GF-D8 (cell line): ENCODE measurements at regions not wholly inside any gene's neighbourhood (a gene's known extent, or its start where the extent isn't known, plus 50 kb on each side); places are given as distances from the start of the nearest gene placed in this dataset.

Experiments
- DNase-seq: peaks from one replicate; lab custom pipeline; 2025; lab: John Stamatoyannopoulos, UW

- DNase-seq: no peak
These were observed 247.8 kb upstream of the PEX5L start for GRCh38 chr3:180284331-180285110.

- DNase-seq: no peak
These were observed 251.0 kb upstream of the PEX5L start for GRCh38 chr3:180287703-180288102.

- DNase-seq: no peak
These were observed 252.1 kb upstream of the PEX5L start for GRCh38 chr3:180288816-180289215.

- DNase-seq: no peak
These were observed 253.6 kb upstream of the PEX5L start for GRCh38 chr3:180290300-180290699.

DNA sequence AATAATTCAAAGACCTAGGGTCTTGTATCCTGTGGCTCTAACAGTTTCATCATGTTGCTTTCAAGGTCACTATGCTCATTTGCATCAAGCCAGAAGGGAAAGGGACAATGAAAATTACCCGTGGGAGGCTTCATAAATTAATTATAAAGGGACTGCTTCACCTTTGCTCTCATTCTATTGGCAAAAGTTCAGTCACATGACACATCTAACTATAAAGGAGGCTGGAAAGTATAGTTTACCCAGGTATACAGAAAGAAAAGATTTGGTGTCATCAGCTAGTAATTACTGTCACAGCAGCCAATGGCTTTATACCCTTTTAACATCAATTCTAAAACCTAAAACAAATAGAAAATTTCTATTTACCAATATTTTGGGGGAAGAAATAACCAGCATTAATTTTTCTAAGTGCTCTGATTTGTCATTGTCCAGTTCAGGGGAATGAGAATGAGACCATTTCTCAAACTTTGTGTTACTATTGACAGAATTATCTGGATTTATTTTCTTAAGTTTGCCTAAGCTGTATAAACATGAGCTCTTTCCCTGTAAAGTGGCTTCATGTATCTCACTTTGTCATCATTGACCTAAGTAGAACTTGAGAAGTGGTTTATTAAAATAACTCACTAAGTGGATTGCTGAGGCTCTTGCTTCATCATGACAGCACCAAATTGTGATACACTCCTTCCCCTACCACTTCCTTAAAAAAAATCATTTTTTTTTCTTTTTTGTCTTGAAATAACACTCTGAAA is 257.7 kb upstream of the PEX5L start:
- DNase-seq: no peak

DNA sequence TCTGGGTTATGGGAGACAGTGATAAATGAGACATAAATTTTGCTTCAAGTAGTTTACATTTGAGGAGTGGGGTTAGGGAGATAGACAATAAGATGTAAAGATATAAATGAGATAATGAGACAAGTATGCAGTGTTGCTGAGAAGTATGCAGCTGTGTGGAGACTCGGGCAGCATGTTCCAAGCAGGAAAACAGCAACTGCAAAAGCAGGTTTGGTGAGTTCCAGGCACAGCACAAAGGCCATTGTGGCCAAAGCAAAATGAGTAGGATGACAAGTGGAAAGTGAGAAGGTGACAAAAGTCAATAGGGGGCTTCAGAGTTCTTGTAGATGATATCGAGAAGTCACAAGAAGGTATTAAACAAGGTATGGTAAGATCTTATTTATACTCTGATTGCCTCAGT is 259.1 kb upstream of the PEX5L start:
- no peak for DNase-seq

DNA sequence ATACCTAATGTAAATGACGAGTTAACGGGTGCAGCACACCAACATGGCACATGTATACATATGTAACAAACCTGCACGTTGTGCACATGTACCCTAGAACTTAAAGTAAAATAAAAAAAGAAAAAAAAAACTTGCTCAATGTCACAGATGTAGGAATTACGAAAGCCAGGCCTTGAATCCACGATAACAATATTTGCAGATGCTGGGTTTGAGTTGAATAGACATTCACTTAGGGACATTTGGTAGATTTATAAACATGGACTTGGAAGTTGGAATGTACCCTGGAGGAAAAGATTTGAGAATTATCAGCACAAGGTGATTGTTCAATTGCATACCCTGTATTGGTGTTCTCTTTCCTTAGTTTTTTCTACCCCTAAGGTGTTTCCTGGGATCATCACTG is 260.2 kb upstream of the PEX5L start:
- DNase-seq: no peak

DNA sequence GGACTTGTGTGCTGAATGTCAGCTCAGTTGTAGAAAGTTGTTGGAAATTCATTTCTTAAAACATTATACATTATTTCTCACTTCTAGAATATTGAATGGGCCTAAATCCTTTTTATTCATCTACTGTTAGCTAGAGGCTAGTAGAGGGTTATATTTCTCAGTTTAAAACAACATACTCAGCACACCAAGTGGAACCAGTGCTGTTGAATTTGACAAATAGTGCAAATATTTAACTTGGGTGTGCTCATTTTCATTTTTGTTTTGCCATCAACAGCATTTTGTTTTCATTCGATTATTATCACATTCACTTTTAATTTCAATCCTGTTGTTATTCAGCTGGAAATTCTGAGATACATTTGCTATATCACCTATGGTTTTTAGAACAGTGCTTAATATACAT is 269.4 kb upstream of the PEX5L start:
- DNase-seq: no peak

- DNase-seq: no peak
These were observed 270.0 kb upstream of the PEX5L start for GRCh38 chr3:180306691-180307090.

GRCh38 chr3:180311242-180311641 is 274.5 kb upstream of the PEX5L start:
- no peak for DNase-seq

DNA sequence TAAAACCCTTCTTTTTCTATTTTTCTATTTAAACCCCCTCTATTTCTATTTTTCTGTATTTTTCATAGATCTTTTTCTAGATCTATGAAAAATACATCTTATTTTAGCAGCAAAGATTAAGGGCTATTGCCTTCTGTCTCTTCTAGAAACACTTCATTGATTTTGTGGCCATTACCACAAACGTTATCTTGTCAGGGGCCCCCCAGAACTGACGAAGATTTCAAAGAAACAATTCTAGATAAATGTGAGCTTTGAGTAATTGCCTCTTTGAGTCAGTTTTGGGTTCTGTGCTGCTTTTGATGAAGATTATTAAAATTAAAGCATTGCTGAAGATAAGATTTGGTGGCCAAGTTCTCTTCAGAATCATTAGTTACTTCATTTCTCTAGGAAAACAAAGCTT is 279.6 kb upstream of the PEX5L start:
- DNase-seq: no peak

DNA sequence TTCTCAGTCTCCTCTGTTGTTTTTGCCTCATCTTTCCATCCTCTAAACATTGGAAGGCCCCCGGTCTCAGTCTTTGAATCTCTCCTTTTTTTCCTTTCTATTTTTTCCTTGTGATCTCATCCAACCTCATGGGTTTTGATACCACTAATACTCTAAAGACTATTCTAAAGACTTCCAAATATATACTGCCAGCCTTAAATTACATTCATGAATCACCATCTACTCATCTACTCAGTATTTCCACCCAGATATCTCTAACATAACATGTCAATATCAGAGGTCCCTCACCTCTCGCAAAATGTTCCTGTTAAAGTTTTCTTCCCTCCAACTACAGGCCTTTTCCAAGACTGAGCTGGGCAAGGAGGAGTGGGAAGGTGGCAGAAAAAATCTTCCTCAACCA is 282.5 kb upstream of the TTC14 start:
- no peak for DNase-seq

DNA sequence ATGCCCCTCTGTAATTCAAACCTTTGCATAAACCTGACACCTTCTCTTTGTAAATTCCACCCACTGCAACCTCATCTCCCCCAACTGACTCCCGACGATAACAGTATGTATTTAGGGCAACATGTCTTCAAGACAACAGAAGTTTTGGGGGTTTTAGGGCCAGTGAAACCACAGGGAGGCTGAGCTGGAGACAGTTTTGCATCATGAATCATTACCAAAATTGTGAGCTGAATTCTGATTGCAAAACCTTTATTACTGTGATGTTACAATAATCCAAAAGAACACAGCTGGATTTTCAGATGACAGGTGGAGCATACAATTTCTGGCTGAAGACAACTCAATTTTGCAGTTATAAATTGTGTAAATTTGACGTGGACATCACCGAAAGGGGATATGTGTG is 281.3 kb upstream of the TTC14 start:
- DNase-seq: no peak

GRCh38 chr3:180321534-180321933 is 280.4 kb upstream of the TTC14 start:
- no peak for DNase-seq

- DNase-seq: no peak
These were observed 279.1 kb upstream of the TTC14 start for GRCh38 chr3:180322829-180323228.

DNA sequence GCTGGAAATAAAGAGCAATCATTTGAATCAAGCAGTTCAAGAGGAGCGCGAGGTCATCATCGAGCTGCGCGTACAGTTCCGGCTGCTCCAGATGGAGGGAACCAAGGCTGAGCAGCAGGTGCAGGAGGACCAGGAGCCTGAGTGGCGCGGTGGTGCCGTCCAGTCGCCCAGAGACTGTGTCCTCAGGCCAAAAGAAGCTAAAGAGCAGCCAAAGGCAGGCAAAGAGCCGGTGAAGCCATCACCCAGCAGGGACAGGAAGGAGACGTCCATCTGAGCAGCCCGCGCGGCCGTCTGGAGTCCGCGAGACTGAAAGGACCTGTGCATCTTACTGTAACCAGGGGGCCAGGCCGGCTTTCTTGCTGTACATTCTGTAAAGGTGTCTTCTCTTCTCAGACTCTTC is 277.2 kb upstream of the TTC14 start:
- no peak for DNase-seq

DNA sequence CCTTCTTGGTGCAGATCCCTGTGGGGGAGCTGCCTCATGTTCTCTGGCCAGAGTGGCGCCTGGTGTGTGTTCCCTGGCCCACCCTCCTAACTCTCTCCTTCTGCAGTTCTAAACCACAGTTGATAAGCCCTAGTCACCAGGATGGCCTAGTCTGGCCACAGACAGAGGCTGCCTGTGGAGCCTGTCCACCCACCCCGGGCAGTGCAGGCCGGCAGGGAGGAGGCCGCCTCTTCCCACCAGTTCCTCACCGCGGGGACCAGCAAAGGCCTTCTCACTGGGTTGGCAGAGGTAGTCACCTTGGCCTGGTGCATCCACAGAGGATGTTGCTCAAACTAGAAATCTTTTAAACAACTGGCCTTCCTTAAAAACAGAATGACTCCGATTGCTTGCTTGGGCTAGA is 276.4 kb upstream of the TTC14 start:
- DNase-seq: no peak

DNA sequence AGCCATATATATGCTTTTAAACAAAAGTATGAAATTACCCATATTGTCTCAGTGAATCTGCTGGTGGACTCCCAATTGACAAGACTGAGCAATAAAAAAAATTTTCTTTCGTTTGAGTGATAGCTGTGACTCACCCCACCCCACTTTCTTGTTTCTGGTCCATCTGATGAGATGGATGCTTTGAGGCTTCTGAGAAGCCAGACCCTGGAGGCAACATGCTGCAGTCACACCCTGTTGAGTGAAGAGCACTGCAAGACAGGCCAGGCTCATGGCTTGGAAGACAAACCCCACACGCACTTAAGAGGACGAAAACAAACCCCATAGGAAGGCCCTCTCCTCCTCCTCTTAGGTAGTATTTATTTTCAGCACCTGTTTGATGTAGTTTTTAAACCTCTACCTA is 276.0 kb upstream of the TTC14 start:
- no peak for DNase-seq

DNA sequence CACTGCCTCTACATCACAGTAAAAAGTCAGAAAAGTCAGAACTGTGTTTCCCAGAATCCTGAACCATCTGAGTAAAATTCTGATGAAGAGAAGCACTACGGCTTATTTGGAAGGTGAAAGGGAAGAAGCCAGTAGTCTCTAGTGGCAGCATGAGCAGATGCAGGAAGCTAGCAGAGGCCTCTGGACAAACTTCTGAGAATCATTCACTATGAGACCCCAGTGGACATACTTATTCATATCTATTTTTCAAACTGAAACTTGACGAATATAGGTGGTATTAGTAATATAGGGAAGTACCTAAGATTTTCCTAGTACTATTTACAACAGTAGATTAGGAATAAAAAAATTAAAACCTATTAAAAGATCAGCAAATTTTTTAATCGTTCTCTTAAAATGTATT is 272.8 kb upstream of the TTC14 start:
- no peak for DNase-seq

GRCh38 chr3:180329847-180330246 is 272.1 kb upstream of the TTC14 start:
- no peak for DNase-seq

DNA sequence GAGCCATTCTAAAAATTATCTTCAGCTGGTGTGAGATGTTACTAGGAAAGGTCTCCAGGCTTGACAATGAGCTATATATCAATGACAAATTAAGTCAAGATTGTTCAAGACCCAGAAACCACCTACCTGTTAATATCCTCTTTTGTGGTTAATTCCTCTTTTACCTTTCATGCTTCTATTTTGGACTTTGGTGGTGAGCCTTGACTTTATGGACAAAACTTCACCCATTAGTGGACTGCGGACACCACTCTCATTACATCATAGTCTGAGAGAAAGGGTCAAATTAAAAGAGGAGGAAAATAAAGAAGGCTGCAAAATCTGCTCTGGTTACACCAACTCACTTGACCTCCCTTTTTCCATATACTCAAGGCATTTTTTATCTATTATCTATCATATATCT is 271.5 kb upstream of the TTC14 start:
- DNase-seq: no peak

GRCh38 chr3:180332608-180333007 is 269.4 kb upstream of the TTC14 start:
- DNase-seq: no peak

GRCh38 chr3:180335050-180335449 is 266.9 kb upstream of the TTC14 start:
- DNase-seq: no peak

DNA sequence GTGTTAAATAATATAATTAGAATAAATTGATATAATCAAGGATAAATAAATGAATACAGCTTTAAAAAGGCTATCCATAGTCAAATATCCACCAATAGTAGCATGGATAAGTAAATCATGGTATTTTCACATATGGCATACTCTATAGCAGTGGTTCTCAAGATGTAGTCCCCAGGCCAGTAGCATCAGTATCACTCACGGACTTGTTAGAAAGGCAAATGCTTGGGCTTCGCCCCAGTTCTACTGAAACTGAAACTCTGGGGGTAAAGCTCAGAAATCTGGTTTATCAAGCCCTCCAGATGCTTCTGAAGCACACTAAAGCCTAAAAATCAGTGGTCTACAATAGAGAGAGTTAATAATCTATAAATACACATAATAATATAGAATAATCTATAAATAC is 261.6 kb upstream of the TTC14 start:
- DNase-seq: no peak
